GM19193 (cell line): ENCODE measurements at regions not wholly inside any gene's neighbourhood (a gene's known extent, or its start where the extent isn't known, plus 50 kb on each side); places are given as distances from the start of the nearest gene placed in this dataset.

ENCODE experiments used
- POLR2A ChIP-seq: IDR thresholded peaks from 4 replicates; pipeline ENCODE4 v1.6.1; 2011; ENCODE audit not compliant: insufficient read depth, insufficient read length; ENCODE audit errors: extremely low read depth

GRCh38 chr17:37820313-37820994 lies 75.6 kb upstream of the HNF1B start:
- no peak for TF ChIP-seq POLR2A

- no peak for TF ChIP-seq POLR2A
These were observed 73.8 kb upstream of the HNF1B start for GRCh38 chr17:37818689-37819088.

GRCh38 chr17:37816950-37817349 lies 72.1 kb upstream of the HNF1B start:
- no peak for TF ChIP-seq POLR2A

- TF ChIP-seq POLR2A = no peak
These were observed 70.7 kb upstream of the HNF1B start for GRCh38 chr17:37815536-37815935.

GRCh38 chr17:37813751-37814150 lies 68.9 kb upstream of the HNF1B start:
- no peak for TF ChIP-seq POLR2A

GRCh38 chr17:37802712-37803416 lies 58.0 kb upstream of the HNF1B start:
- no peak for TF ChIP-seq POLR2A

- TF ChIP-seq POLR2A = no peak
These were observed 57.3 kb upstream of the HNF1B start for GRCh38 chr17:37802061-37802595.

- TF ChIP-seq POLR2A = no peak
These were observed 56.3 kb upstream of the HNF1B start for GRCh38 chr17:37801171-37801570.

GRCh38 chr17:37797206-37797605 lies 52.3 kb upstream of the HNF1B start:
- TF ChIP-seq POLR2A = no peak

GRCh38 chr17:37796076-37796475 lies 51.2 kb upstream of the HNF1B start:
- TF ChIP-seq POLR2A = no peak
